KMS-11 (cell line): ENCODE measurements at regions not wholly inside any gene's neighbourhood (a gene's known extent, or its start where the extent isn't known, plus 50 kb on each side); places are given as distances from the start of the nearest gene placed in this dataset.

Source experiments
- H2AFZ ChIP-seq: fragments of 200-600 bp; sonication (generic); 2 replicates; pipeline ENCODE4 v1.6.1; 2016; ENCODE audit warnings: antibody characterized with exemption, mixed run types, low read depth
- H3K27ac ChIP-seq: fragments of 200-600 bp; sonication (generic); 2 replicates; pipeline ENCODE4 v1.6.1; 2016; ENCODE audit warnings: mild to moderate bottlenecking, mixed run types
- H3K27me3 ChIP-seq: fragments of 200-600 bp; sonication (generic); 2 replicates; pipeline ENCODE4 v1.6.1; 2017; ENCODE audit warnings: mild to moderate bottlenecking, low read depth, mixed run types, moderate library complexity; ENCODE audit not compliant: insufficient read depth
- H3K36me3 ChIP-seq: fragments of 200-600 bp; sonication (generic); 2 replicates; pipeline ENCODE4 v1.6.1; 2017; ENCODE audit warnings: mild to moderate bottlenecking, mixed run types; ENCODE audit not compliant: insufficient read depth
- H3K4me1 ChIP-seq: fragments of 200-600 bp; sonication (generic); 2 replicates; pipeline ENCODE4 v1.6.1; 2016; ENCODE audit warnings: mild to moderate bottlenecking, low read depth, mixed run types; ENCODE audit not compliant: poor library complexity, severe bottlenecking
- H3K4me2 ChIP-seq: fragments of 200-600 bp; sonication (generic); 2 replicates; pipeline ENCODE4 v1.7.0; 2016; ENCODE audit warnings: mild to moderate bottlenecking, mixed run types
- H3K4me3 ChIP-seq: fragments of 200-600 bp; sonication (generic); IDR thresholded peaks from 2 replicates; pipeline ENCODE4 v1.6.1; 2017; ENCODE audit warnings: low read depth, low read length, mixed read lengths; ENCODE audit not compliant: insufficient read depth
- H3K79me2 ChIP-seq: fragments of 200-600 bp; sonication (generic); 2 replicates; pipeline ENCODE4 v1.6.1; 2016; ENCODE audit warnings: low read depth, mixed run types; ENCODE audit not compliant: insufficient read depth
- H3K9ac ChIP-seq: fragments of 200-600 bp; sonication (generic); 2 replicates; pipeline ENCODE4 v1.6.1; 2016; ENCODE audit warnings: mild to moderate bottlenecking, mixed run types
- H4K20me1 ChIP-seq: fragments of 200-600 bp; sonication (generic); 2 replicates; pipeline ENCODE4 v1.6.1; 2016; ENCODE audit warnings: mild to moderate bottlenecking, mixed run types; ENCODE audit not compliant: insufficient read depth
- CTCF ChIP-seq: fragments of 200-600 bp; sonication (generic); conservative IDR thresholded peaks from 2 replicates; pipeline ENCODE4 v1.6.1; 2017; ENCODE audit warnings: low read depth, mild to moderate bottlenecking, antibody characterized with exemption, low read length, moderate library complexity, mixed read lengths

- Histone ChIP-seq H3K79me2 (no peaks in the 10 kb centered on the region), H3K36me3 (no peaks in the 10 kb centered on the region), H3K4me1 (no peaks in the 10 kb centered on the region), H2AFZ (no peak overlapping the region), H3K4me3 (no peak overlapping the region), H3K9ac (no peak overlapping the region), H3K27me3 (no peaks in the 10 kb centered on the region), H3K27ac (no peak overlapping the region), H4K20me1 (no peaks in the 10 kb centered on the region), H3K4me2 (no peak overlapping the region)
- TF ChIP-seq CTCF, result no peak
Measured at GRCh38 chr3:162428192-162428591, 931.6 kb downstream of the OTOL1 start.

GRCh38 chr3:162435750-162436149 is 939.1 kb downstream of the OTOL1 start:
- no peak for TF ChIP-seq CTCF
- no peaks in the 10 kb centered on the region for H3K79me2 ChIP-seq

GRCh38 chr3:162436826-162437225 is 940.2 kb downstream of the OTOL1 start:
- no peak for TF ChIP-seq CTCF
- Histone ChIP-seq H3K4me3 (no peak overlapping the region), H3K4me1 (peaks cover 29% of the 10 kb centered on the region), H2AFZ (peak overlapping the region; percentile 53), H3K36me3 (no peaks in the 10 kb centered on the region), H4K20me1 (no peaks in the 10 kb centered on the region), H3K4me2 (peak overlapping the region; percentile 12; the same call in 1 of the 2 replicates), H3K9ac (no peak overlapping the region), H3K27me3 (no peaks in the 10 kb centered on the region), H3K79me2 (no peaks in the 10 kb centered on the region), H3K27ac (peak overlapping the region; percentile 61; the same call in 1 of the 2 replicates)

More at GRCh38 chr3:162435750-162436149, 939.1 kb downstream of the OTOL1 start:
- H3K36me3 ChIP-seq, result no peaks in the 10 kb centered on the region
- no peak overlapping the region for H3K27ac ChIP-seq
- H3K4me3 ChIP-seq, result no peak overlapping the region
- H3K4me1 ChIP-seq, result peaks cover 22% of the 10 kb centered on the region
- no peaks in the 10 kb centered on the region for H3K27me3 ChIP-seq
- no peak overlapping the region for H3K9ac ChIP-seq
- H4K20me1 ChIP-seq, result no peaks in the 10 kb centered on the region
- no peak overlapping the region for H2AFZ ChIP-seq
- H3K4me2 ChIP-seq, result no peak overlapping the region

- Histone ChIP-seq H2AFZ (peak overlapping the region; percentile 53), H3K4me2 (peak overlapping the region; percentile 12; the same call in 1 of the 2 replicates), H4K20me1 (no peaks in the 10 kb centered on the region), H3K9ac (no peak overlapping the region; the same call in 1 of the 2 replicates), H3K27me3 (no peaks in the 10 kb centered on the region), H3K4me1 (peaks cover 36% of the 10 kb centered on the region), H3K4me3 (no peak overlapping the region), H3K27ac (peak overlapping the region; percentile 61), H3K79me2 (no peaks in the 10 kb centered on the region), H3K36me3 (no peaks in the 10 kb centered on the region)
- no peak for TF ChIP-seq CTCF
Measured at GRCh38 chr3:162437480-162437879, 940.9 kb downstream of the OTOL1 start.
